HL-60 (cell line): ENCODE measurements at regions not wholly inside any gene's neighbourhood (a gene's known extent, or its start where the extent isn't known, plus 50 kb on each side); places are given as distances from the start of the nearest gene placed in this dataset.

Experiments used
- DNase-seq, 2 experiments: peaks; one replicate each; pipeline ENCODE4 v3.0.0-alpha.2; 2010 to 2020; ENCODE audit warnings: low read depth in 1 of 2, low spot score in 1 of 2
- H3K27ac ChIP-seq: fragments of 250-450 bp; sonication (Bioruptor Pico); replicated peaks from 2 replicates; pipeline ENCODE4 v1.5.1; 2020; ENCODE audit warnings: mild to moderate bottlenecking, moderate library complexity
- H3K27me3 ChIP-seq: fragments of 250-450 bp; sonication (Bioruptor Pico); 2 replicates; pipeline ENCODE4 v1.5.1; 2021; ENCODE audit warnings: mild to moderate bottlenecking, moderate library complexity; ENCODE audit not compliant: insufficient read depth, poor library complexity, severe bottlenecking
- H3K4me3 ChIP-seq: replicated peaks from 2 replicates; pipeline ENCODE4 v1.5.1; 2011; ENCODE audit warnings: mild to moderate bottlenecking, control low read depth, low read length; ENCODE audit not compliant: insufficient read depth
- CTCF ChIP-seq: IDR thresholded peaks from one replicate; pipeline ENCODE4 v1.5.1; 2011; ENCODE audit warnings: low read length, control low read depth, inconsistent platforms; ENCODE audit not compliant: insufficient read depth
- GABPA ChIP-seq: IDR thresholded peaks from 2 replicates; pipeline ENCODE4 v1.6.1; 2012; ENCODE audit warnings: low read depth
- POLR2AphosphoS5 ChIP-seq: IDR thresholded peaks from 2 replicates; pipeline ENCODE4 v1.6.1; 2012; ENCODE audit warnings: low read depth
- SPI1 ChIP-seq: IDR thresholded peaks from 2 replicates; pipeline ENCODE4 v1.6.1; 2012; ENCODE audit warnings: low read depth, mild to moderate bottlenecking, borderline replicate concordance
- TF ChIP-seq, protein P1 (sequence below): IDR thresholded peaks from 2 replicates; pipeline ENCODE4 v1.6.1; 2012; ENCODE audit warnings: low read depth; ENCODE audit not compliant: insufficient replicate concordance

- TF ChIP-seq GABPA, result no peak
- no peak for TF ChIP-seq SPI1
- no peak for TF ChIP-seq POLR2AphosphoS5
- TF ChIP-seq, protein P1, sequence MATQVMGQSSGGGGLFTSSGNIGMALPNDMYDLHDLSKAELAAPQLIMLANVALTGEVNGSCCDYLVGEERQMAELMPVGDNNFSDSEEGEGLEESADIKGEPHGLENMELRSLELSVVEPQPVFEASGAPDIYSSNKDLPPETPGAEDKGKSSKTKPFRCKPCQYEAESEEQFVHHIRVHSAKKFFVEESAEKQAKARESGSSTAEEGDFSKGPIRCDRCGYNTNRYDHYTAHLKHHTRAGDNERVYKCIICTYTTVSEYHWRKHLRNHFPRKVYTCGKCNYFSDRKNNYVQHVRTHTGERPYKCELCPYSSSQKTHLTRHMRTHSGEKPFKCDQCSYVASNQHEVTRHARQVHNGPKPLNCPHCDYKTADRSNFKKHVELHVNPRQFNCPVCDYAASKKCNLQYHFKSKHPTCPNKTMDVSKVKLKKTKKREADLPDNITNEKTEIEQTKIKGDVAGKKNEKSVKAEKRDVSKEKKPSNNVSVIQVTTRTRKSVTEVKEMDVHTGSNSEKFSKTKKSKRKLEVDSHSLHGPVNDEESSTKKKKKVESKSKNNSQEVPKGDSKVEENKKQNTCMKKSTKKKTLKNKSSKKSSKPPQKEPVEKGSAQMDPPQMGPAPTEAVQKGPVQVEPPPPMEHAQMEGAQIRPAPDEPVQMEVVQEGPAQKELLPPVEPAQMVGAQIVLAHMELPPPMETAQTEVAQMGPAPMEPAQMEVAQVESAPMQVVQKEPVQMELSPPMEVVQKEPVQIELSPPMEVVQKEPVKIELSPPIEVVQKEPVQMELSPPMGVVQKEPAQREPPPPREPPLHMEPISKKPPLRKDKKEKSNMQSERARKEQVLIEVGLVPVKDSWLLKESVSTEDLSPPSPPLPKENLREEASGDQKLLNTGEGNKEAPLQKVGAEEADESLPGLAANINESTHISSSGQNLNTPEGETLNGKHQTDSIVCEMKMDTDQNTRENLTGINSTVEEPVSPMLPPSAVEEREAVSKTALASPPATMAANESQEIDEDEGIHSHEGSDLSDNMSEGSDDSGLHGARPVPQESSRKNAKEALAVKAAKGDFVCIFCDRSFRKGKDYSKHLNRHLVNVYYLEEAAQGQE, result no peak
- no peak for TF ChIP-seq CTCF
- no peak overlapping the region for H3K4me3 ChIP-seq
- no peak overlapping the region for H3K27ac ChIP-seq
- no peaks in the 10 kb centered on the region for H3K27me3 ChIP-seq
- no peak for DNase-seq
These were observed 640.2 kb upstream of the LUZP2 start for GRCh38 chr11:23856654-23857053.

DNA sequence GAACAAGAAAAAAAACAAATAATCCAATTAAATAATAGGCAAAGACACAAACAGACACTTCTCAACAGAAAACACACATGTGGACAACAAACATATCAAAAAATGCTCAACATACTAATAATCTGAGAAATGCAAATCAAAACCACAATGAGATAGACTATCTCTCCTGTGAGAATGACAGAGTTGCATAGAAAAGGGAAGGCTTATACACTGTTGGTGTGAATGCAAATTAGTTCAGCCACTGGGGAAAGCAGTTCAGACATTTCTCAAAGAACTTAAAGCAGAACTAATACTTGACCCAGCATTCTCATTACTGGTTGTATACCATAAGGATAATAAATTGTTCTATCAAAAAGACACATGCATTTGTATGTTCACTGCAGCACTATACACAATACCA is 637.8 kb upstream of the LUZP2 start:
- H3K4me3 ChIP-seq, result no peak overlapping the region
- no peak for TF ChIP-seq GABPA
- TF ChIP-seq, protein P1, result no peak
- TF ChIP-seq POLR2AphosphoS5, result no peak
- H3K27me3 ChIP-seq, result no peaks in the 10 kb centered on the region
- H3K27ac ChIP-seq, result no peak overlapping the region
- DNase-seq, result no peak

DNA sequence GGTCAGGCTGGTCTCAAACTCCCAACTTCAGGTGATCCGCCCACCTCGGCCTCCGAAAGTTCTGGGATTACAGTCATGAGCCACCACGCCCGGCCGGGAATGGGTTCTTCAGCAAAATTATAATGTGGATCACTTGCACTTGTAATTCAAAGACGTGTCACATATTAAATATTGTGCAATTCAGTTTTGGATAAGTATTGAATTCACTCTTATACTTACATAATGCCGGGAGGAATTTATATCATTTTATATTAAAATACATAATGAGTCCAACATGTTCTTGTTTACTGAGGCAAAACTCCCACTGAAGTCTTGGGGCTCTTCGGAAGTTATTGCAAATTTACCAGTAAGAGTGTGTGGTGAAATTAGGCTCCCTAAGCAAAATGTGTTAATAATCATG is 635.2 kb upstream of the LUZP2 start:
- Histone ChIP-seq H3K27me3 (no peaks in the 10 kb centered on the region), H3K27ac (no peak overlapping the region), H3K4me3 (no peak overlapping the region)
- no peak for DNase-seq
- TF ChIP-seq, protein P1, result no peak
- no peak for TF ChIP-seq GABPA
- no peak for TF ChIP-seq SPI1
- no peak for TF ChIP-seq CTCF
- TF ChIP-seq POLR2AphosphoS5, result no peak

GRCh38 chr11:23865341-23865975 is 631.4 kb upstream of the LUZP2 start:
- DNase-seq, result no peak
- H3K27me3 ChIP-seq, result no peaks in the 10 kb centered on the region
- TF ChIP-seq GABPA (no peak), SPI1 (no peak), POLR2AphosphoS5 (no peak), CTCF (no peak)
- TF ChIP-seq, protein P1, result no peak
- H3K27ac ChIP-seq, result no peak overlapping the region
- no peak overlapping the region for H3K4me3 ChIP-seq
